ENCODE measurements at regions not wholly inside any gene's neighbourhood (a gene's known extent, or its start where the extent isn't known, plus 50 kb on each side); places are given as distances from the start of the nearest gene placed in this dataset.
"Not testable (repeated sequence)": the region's sequence is repeated elsewhere in the genome, so short reads cannot be mapped to it uniquely, and the experiment has no call there.

DNA sequence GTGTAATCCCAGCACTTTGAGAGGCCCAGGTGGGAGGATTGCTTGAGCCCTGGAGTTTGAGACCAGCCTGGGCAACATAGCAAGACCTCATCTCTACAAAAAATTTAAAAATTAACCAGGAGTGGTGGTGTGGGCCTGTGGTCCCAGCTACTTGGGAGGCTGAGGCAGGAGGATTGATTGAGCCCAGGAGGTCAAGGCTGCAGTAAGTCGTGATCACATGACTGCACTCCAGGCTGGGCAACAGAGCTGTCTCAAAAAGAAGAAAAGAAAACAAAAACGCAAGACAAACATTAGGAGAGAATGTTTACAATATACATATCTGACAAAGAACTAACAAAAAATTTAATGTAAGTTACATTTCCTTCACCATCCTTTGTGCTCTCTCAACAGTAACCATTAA lies 150.2 kb downstream of the SKIDA1 start:
- TF ChIP-seq, protein P1, sequence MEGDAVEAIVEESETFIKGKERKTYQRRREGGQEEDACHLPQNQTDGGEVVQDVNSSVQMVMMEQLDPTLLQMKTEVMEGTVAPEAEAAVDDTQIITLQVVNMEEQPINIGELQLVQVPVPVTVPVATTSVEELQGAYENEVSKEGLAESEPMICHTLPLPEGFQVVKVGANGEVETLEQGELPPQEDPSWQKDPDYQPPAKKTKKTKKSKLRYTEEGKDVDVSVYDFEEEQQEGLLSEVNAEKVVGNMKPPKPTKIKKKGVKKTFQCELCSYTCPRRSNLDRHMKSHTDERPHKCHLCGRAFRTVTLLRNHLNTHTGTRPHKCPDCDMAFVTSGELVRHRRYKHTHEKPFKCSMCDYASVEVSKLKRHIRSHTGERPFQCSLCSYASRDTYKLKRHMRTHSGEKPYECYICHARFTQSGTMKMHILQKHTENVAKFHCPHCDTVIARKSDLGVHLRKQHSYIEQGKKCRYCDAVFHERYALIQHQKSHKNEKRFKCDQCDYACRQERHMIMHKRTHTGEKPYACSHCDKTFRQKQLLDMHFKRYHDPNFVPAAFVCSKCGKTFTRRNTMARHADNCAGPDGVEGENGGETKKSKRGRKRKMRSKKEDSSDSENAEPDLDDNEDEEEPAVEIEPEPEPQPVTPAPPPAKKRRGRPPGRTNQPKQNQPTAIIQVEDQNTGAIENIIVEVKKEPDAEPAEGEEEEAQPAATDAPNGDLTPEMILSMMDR (IDR thresholded peaks at IDR 0.05; ENCODE audit: low read depth, low read length) = not testable (repeated sequence)
- TF ChIP-seq EZH2phosphoT487 (IDR thresholded peaks at IDR 0.05; ENCODE audit: low read depth) = not testable (repeated sequence)

All from OCI-LY3 (cell line).